GM12891 (cell line): ENCODE measurements at regions not wholly inside any gene's neighbourhood (a gene's known extent, or its start where the extent isn't known, plus 50 kb on each side); places are given as distances from the start of the nearest gene placed in this dataset.

Experiments
- DNase-seq: peaks from one replicate; pipeline ENCODE4 v3.0.0; 2011; ENCODE audit warnings: low spot score; ENCODE audit not compliant: insufficient read length
- FAIRE-seq: peaks from 2 replicates; lab custom pipeline; 2011; peaks lifted over from hg19 to GRCh38; lab: Jason Lieb, UNC
- PAX5 ChIP-seq: IDR thresholded peaks from 2 replicates; pipeline ENCODE4 v1.6.1; 2011; ENCODE audit warnings: low read length, moderate library complexity, mild to moderate bottlenecking; ENCODE audit not compliant: insufficient read depth, severe bottlenecking
- POLR2A ChIP-seq: IDR thresholded peaks from 2 replicates; pipeline ENCODE4 v1.6.1; 2011; ENCODE audit warnings: low read depth, low read length, control low read depth
- POLR2AphosphoS5 ChIP-seq: IDR thresholded peaks from 2 replicates; pipeline ENCODE4 v1.6.1; 2011; ENCODE audit warnings: low read depth, low read length, control low read depth
- POU2F2 ChIP-seq: IDR thresholded peaks from 2 replicates; pipeline ENCODE4 v1.6.1; 2011; ENCODE audit warnings: low read depth, mild to moderate bottlenecking, control low read depth, low read length, moderate library complexity
- SPI1 ChIP-seq: IDR thresholded peaks from 2 replicates; pipeline ENCODE4 v1.6.1; 2011; ENCODE audit warnings: low read depth, low read length, control low read depth
- TAF1 ChIP-seq: IDR thresholded peaks from 2 replicates; pipeline ENCODE4 v1.6.1; 2011; ENCODE audit warnings: low read depth, low read length, control low read depth

DNA sequence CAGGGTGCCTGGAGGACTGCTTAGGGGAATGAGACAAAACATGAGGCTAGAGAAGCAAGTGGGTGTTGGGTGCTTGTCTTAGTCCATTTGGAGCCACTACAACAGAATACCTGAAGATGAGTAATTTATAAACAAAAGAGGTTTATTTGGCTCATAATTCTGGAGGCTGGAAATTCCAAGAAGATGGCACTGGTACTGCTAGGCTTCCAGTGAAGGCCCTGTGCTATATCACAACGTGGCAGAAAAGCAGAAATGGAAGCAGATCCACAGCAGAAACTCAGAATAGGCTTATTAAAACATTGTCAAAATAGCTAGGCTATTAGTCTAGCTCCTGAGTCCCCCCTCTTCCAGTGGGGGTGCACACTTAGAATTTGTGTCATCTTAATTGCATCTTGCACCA is 701.7 kb downstream of the RWDD3 start:
- FAIRE-seq (no peak), DNase-seq (no peak)
- TF ChIP-seq POLR2AphosphoS5: no peak
- TF ChIP-seq SPI1: no peak
- TF ChIP-seq PAX5: no peak

DNA sequence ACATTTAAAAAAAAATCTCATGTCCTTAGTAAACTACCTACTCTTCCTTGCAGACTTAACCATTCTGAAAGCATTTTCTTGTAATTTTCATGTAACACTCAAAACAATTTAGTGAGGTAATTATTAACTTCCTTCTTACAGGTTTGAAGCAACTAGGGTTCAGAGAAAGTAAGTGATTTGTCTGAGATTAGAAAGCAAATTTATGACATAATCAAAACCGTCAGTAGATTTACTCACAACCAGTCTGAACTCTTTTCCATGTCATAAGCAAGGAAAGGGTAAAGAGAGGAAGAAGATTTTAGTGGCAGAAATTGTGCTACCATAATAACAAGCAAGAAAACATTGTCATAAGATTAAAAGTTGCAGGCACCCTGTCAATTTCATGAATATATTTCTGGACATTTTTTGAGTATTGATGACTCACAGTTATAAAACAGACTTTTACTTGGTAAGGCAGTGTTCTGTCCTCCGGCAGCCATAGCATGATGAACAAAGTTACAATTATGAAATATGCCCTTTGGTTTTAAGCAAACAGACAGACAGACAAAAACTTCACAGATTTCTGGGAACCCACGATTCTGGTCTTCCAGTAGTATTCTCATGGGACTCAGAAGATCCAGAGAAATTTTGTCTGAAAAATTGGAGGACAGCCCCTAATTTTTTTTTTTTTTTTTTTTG is 707.2 kb downstream of the RWDD3 start:
- no peak for TF ChIP-seq PAX5
- TF ChIP-seq POU2F2: no peak
- TF ChIP-seq POLR2AphosphoS5: no peak
- no peak for TF ChIP-seq SPI1
- TF ChIP-seq POLR2A: no peak
- TF ChIP-seq TAF1: no peak
- FAIRE-seq: no peak
- DNase-seq: no peak

DNA sequence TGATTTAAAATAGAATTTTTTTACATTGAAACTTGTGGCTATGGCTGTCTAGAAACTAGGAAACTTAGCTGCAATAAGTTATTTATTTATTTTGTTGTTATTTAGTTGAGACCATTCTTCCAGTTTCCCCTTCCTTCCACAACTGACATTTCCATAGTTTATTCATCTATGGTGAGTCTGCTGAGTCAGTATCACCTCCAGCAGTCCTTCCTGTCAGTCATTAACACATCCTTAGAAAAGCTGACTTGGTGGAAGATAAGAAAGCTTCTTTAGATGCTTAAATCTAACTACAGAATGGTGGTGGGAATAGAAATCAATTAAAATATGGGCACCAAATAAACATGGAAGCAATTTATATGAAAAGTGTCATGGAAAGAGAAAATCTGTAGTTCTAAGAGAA is 714.0 kb downstream of the RWDD3 start:
- TF ChIP-seq PAX5: no peak
- no peak for TF ChIP-seq POU2F2
- TF ChIP-seq SPI1: no peak
- no peak for TF ChIP-seq POLR2AphosphoS5
- no peak for TF ChIP-seq POLR2A
- no peak for TF ChIP-seq TAF1
- DNase-seq (no peak), FAIRE-seq (no peak)

DNA sequence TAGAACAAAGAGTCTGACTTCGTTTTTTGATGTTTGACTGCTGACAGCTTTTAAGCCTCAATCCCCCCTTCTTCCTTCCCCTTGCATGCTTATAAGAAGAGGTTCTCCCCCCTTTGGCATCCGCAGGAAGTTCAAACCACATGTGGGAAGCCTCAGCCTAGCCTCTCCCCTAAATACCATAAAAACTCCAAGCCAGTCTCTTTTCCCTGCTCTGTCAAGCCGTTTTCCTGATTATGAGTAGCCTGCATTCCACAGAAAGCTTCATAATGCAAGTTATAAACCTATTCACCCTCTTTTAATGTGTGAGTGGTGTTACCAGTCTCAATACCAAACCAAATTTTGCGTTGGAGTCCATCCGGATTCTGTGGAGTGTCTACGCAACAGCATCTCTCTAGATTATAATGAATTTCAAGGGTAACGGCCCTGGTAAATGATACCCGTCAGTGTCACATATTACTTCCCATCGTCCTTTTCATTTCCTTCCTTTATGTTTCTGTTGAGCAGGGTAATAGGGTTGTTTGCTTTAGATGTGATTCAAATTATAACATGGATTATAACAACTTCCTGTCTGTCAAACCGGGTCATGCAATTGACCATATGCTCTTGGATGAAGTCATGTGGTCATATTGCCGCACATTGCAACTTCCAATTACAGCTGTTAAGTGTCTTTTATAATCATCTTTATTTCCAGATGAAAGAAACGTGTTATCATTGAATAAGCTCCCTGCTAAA is 717.5 kb downstream of the RWDD3 start:
- TF ChIP-seq TAF1 (no peak), POU2F2 (no peak), POLR2AphosphoS5 (no peak), SPI1 (no peak), POLR2A (no peak), PAX5 (no peak)
- FAIRE-seq: no peak
- no peak for DNase-seq

DNA sequence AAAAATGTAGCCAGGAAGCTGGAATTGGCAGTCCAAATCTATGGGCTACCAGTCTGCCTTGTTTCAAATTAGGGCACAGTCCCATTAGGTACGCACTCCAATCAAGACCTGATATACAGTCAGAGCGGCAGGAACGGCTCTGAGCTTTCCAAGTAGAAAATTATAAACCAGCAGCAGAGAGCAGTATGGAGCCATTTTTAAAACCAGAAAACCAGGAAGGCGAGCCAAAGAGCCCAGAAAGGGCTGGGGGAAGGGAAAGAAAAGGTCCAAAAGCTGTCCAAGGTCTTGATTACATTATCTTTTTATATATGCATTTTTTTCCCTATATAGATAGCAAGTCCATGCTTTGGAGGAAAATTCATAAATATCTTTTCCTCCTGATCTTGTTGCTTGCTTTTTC is 719.0 kb downstream of the RWDD3 start:
- DNase-seq (no peak), FAIRE-seq (no peak)
- no peak for TF ChIP-seq POLR2A

DNA sequence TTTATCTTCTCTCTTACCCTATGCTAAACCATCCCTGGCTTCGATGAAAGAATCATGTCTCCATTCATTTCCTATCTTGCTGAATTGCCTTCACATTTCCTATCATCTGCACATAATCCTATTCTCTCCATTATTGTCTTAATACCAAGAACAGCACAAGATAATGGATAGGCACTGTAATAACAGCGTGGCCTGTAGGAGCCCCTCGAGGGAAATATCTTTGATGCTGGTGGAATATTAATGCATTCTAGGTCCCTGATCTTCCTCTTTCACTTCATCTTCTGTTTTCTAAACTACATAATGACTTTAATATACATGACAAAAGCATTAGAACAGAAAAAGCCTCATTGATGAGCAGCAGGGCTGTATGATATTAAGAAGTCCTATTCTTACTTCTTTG is 720.6 kb downstream of the RWDD3 start:
- TF ChIP-seq POU2F2: no peak
- TF ChIP-seq POLR2A: no peak
- TF ChIP-seq TAF1: no peak
- no peak for TF ChIP-seq SPI1
- no peak for TF ChIP-seq PAX5
- TF ChIP-seq POLR2AphosphoS5: no peak
- DNase-seq (no peak), FAIRE-seq (no peak)

DNA sequence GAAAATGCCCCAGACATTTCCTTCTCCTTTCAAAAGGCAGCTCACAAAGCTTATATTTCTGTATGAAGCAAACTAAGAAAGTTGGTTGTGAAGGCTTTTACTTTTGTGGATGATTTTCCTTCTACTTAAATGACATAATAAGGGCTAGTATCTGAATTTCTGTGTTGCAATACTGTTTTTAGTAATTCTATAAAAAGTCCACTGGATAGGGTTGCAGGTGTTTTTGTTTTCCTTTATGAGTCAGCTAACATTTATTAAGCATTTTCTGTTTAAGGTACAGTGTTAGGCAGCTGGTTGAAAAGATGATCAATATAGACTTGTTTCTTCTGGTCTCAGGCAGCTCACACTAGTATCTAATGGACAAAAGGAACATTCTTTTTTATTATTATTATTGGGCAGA is 722.2 kb downstream of the RWDD3 start:
- DNase-seq (no peak), FAIRE-seq (no peak)
- TF ChIP-seq SPI1: no peak
- no peak for TF ChIP-seq POU2F2
- no peak for TF ChIP-seq POLR2AphosphoS5
- no peak for TF ChIP-seq PAX5
- no peak for TF ChIP-seq TAF1
- TF ChIP-seq POLR2A: no peak

DNA sequence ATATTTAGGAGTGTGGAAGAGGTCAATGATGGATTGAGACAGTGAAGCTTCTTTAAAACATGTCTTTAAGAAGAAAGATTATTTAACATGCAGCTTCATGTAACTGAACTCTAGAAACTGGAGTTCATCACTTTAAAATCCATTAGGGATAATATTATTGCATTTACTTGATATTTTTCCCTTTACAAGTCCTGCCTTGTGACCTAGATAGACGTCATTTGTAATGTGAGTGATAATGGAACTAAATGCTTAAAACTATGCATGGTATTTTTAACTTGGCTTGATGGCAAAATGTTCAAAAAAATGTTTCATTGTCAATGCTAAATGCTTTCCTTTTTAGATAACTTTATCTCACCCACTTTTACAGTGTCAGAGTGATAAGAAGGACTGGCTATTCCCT is 723.7 kb downstream of the RWDD3 start:
- no peak for FAIRE-seq
- TF ChIP-seq PAX5 (no peak), TAF1 (no peak), POLR2A (no peak), POLR2AphosphoS5 (no peak), POU2F2 (no peak), SPI1 (no peak)

DNA sequence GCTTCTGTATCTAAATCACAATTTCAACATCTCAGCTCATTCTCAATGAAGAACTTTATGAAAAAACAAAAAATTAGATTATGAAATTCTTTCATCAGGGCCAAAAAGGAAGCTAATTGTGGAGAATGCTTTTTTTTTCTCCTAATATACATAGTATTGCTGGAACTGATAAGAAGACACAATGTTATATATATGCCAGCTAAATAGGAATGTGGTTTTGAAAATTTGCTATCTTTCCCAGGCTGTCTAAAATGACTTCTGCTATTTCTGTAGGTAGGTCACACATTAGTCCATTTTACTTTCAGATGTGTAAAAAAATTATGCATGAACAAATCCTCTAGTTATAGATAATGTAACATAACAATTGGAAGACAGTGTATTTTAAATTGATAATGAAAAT is 732.9 kb downstream of the RWDD3 start:
- TF ChIP-seq POU2F2 (no peak), SPI1 (no peak), PAX5 (no peak), POLR2AphosphoS5 (no peak), POLR2A (no peak), TAF1 (no peak)
- no peak for FAIRE-seq
- no peak for DNase-seq

More for the DNA sequence above, 723.7 kb downstream of the RWDD3 start:
- no peak for DNase-seq
